ENCODE measurements at regions not wholly inside any gene's neighbourhood (a gene's known extent, or its start where the extent isn't known, plus 50 kb on each side); places are given as distances from the start of the nearest gene placed in this dataset.

DNA sequence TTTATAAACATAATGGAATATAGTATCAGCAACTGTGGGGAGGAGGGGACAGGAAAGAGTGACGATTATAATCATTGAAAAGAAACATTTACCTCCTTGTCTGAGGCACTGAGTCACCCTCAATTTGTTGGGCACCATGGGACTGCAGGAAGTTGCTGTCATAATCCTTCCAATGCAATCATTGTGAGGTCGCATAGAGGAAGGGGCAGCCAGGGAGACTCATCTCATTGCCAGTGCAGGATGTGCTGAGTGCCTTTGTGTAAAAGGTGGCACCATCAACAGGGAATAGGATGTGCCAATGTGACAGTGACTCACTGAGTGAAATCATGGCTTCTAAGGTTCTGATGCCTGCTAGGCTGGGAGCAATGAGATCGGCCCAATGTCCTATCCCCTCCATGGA, 300.4 kb upstream of the ADAMTS9 start:
- no peak for DNase-seq

DNA sequence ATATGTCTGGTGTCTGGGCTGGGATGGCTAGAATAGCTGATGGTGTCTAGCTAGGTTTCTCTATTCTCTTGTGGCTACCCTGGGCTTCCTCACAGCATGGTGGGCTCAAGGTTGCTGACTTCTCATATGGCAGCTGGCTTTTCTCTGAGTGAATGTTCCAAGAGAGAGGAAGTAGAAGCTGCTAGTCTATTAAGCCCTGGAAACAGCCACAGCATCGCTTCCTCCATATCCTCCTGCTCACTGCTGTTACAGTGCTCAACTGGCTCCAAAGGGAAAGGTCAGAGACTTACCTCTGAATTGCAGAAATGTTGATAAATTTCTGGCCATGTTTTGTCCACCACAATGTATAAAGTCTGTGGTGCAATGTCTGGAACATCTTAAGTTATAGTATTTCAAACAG, 299.9 kb upstream of the ADAMTS9 start:
- DNase-seq, result no peak

DNA sequence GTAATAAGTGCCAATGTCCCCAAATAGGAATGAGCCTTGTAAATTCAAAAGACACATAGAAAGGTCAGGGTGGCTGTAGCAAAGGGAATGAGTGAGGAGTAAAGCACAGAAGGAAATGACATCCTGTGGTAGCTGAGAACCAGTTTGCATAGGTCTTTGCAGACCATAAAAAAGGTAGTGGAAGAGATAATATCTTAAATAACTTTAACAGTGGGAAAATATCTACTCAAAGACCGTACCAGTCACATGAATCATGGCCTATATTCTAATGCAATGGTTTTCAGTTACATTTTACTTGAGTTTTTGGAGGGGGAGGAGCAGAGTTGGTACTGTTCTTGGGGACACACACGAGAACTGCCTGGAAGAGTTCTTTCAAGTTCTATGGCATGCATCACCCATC, 297.3 kb upstream of the ADAMTS9 start:
- no peak for DNase-seq

DNA sequence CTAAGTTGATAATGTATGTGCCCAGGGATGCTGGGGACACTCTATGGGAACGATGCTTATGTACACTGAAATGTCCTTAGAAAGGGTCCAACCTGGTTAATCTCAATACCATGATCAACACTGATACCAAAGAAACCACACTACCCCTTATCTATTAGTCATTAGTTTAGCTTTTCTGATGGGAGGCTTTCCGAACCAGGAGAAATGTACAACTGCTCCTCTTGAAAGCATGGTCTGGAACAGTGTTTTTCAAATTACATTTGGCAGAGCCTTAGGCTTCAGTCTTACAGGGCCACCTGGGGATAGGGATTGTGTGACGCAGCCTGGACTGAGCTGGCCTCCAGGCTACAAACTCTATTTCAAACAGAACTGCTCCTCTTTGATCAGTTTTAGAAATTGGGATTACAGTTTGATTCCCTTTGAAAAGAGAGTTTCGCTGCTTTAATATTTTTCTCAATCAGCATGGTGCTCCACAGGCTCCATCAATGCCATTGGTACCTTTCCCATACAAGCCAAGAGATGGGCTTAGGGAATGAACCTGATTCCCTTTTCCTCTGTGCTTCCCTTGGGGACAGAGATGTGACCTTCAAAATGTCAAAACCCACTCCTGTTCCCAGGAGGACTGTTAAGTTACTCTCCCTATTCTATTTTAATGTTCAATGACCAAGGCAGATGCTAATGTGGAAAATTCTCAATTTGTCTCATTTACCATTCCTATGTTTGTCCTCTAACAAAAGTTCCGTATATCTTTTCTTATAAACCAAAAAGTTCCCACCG, 296.0 kb upstream of the ADAMTS9 start:
- no peak for DNase-seq

DNA sequence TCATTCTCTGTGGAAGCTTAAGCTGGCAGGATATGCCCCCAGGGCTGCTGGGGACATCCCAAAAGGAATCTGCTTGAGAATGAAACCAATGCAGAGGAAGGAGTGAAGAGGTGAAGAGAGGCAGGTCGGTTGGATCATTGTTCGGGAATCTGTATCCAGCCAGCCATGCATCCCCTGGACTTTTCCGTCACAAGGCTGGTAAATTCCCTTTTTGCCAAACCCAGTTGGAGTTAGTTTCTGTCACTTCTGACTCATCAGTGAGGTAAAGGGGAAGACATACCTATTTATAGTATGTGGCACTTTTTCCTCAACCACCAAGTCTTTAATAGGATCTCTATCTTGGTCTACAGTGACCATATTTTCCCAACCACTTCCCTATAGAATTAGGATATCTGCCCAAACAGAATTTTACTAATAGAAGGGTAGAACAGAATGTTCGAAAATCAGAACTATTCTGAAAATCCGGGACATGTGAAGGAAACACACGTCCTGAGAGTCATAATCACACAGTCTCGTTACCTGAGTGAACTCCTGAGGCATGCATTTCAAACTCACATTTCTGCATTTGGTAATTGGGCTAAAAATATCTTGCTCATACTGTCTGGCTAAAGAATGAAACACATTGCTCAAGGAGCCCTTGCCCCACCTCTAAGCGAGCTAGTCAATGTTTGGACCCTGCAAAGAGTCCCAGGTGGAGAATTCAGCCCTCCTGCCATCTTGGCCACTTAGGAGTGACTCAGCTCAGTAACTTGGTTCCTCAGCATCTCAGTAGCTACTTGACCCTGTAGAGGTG, 289.7 kb upstream of the ADAMTS9 start:
- DNase-seq, result no peak

DNA sequence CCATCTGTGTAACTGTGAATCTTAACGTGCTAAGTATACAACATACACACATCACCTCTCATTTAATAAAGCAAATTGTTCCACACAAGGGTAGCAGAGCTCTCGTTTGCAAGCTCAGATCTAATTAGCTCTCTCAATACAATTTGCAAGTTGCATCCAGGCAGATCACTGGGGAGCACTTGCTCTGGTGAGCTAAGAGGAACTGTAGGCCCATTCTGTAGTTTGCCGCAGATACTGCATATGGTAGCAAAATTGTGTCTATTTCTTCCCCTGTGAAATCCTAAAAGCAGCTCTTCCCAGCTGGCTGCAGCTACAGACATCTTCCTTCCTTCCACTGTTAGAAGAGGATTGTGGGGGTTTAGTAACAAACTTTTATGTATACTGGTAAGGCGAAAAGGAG, 288.7 kb upstream of the ADAMTS9 start:
- DNase-seq, result no peak

DNA sequence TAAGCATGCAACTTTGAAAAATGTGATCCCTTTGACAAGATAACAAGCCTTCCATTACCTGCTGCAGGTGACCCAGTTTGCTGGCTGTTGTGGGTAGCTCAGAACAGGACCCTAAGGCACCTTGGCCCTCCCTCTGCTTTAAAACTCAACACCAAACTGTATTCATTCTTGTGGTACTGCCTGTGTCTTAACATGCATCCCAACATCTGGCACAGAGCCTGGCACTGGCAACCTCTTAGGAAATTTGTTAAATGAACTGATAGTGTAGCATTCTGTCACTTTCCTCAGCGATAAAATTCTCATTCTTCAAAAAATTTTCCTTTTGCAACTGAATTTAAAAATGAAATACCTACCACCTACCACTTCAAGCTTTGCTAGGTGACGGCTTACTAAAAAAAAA, 287.3 kb upstream of the ADAMTS9 start:
- DNase-seq, result no peak

DNA sequence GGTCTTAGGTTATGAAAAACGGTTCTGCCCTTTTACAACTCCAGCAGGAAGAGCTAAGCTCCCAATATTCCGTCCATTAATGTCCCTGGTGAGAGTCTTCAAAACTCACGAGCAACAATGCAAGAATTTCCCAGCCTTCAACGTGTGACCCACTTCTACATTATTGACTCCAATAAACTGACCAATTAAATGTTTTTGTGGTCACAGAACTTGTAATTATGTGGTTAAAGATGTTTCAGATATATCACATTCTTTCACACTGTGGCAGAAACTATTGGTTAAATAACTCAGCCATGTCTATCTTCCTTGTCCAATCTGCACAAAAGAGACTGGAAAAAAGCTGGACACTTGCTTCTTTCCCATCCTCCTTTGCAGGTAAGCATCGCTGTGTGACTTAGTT, 286.6 kb upstream of the ADAMTS9 start:
- no peak for DNase-seq

DNA sequence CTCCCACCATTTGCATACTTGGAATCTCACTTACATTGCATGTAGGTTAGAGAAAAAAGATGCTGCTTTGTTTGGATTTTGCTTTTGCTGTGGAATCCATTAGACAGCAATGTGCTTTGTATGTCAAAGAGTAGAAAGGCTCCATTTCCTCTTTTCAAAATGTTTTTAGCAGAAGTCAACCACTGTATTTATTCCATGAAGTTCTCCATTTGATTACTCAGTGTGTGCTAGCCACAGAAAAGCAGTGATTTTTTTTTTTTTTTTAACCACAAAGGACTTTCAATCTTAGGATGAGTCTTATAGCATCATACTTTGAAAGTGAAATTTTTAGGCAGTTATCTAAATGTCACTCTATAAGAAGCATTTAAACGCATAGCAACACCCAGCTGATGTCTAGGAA, 285.0 kb upstream of the ADAMTS9 start:
- DNase-seq, result no peak

DNA sequence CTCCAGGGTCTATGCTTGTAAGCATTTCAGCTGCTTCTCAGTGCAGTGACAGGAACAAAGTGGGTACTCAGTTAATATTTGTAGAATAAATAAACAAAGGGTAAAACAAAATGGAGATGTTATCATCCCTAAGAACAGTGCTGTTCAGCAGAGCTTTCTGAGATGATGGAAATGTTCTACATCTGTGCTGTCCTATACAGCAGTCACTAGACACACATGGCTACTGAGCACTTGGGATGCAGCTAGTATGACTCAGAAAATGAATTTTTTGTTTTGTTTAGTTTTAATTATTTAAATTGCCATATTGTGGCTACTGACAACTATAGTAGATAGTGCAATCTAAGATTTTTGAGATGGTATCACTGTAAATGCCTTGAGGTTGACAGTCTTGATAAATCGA, 283.8 kb upstream of the ADAMTS9 start:
- DNase-seq, result no peak

DNA sequence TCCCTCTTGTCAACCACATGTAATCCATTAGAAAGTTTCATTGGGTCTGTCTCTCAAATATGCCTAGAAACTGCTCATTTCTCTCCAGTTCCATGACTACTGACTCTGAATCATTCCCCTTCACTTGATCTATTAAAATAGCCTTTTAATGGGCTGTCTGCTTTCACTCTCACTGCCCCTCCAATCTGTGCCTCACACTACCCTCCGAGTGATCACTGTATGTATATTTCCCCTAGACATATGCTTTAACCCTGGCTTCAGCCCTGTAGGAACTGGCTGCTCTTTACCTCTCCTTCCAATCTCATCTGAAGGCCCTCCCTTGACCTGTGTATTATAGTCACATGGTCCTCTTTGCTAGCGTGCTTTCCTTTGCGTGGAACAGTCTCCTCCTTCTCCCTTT, 282.8 kb upstream of the ADAMTS9 start:
- no peak for DNase-seq

DNA sequence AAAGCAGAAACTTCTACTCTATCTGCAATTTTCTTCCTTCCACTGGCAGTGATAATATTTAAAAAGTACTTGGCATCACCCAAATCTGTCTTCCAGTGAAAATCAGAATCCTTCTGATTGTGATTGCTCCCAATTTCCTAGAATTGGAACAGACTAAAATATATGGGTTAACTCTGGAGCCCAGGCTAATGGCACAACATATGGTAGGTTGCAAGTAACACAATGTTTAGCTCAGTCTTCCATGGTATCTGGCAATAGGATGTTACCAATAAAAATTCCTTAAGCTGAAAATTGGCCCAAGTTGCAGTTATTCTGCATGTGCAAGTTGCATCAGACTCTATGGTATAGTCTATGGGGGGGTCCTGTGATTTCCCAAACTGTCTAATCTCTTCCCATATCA, 273.5 kb upstream of the ADAMTS9 start:
- DNase-seq, result no peak

DNA sequence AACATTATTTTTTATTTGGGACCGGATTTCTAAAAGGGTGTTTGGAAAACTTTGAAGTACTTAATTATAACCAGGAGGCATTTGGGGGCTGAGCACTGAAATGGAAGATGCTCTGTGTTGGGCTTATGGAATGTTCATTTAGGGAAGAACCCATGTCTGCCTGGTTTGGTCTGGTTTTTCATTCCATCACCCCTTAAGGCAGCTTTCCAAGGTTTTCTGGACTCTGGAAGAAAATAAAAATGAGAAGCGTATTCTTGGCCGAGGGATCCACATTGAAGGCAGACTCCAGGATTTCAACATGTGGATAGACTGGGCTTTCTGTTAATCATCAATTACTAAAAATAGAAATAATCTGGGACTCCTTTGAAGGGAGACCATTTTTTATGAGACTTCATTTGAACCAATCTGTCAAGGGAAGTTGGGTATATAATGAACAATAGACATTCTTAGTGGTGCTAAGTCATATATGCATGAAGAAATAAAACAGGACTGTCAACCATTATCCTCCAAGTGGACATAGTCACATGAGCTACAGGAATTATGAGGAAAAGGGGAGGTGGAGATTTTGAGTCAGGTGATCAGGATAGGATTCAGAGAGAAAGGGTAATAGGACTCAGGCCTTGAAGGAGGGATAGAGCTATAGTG, 270.5 kb upstream of the ADAMTS9 start:
- no peak for DNase-seq

DNA sequence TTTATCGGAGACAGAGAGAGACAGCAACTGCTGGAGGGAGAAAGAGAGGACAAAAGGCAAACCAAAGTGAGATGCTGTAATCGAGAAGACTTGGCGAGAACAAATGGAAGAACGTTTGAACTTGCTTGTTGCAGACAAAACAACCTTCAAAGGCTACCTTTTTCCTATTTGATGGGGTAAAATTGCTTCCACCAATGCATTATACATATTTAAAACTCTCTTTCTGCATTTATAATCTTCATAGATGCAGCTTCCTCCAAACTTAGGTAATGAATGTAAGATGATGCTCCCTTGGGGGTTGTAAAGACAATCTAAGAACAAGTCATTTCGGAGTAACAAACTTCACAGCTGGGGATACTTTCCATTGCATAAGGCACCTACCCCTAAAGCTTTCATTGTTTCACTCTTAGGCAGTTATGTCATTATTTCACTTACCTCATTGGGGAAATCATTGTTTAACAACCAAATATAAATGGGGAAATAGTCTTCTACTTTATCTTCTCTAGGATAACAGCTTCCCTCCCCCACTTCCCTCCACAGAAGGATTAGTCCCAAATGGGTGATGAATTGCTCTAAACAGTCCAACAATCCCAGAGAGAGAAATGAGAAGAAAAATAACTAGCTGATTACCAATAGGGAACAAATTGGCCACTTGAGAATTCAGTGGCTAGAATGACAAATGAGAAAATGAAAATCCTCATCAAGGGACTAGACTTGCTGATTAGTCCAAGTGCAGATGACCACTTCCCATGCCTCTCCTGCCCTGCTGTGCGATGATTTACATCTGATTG, 269.8 kb upstream of the ADAMTS9 start:
- DNase-seq, result no peak

DNA sequence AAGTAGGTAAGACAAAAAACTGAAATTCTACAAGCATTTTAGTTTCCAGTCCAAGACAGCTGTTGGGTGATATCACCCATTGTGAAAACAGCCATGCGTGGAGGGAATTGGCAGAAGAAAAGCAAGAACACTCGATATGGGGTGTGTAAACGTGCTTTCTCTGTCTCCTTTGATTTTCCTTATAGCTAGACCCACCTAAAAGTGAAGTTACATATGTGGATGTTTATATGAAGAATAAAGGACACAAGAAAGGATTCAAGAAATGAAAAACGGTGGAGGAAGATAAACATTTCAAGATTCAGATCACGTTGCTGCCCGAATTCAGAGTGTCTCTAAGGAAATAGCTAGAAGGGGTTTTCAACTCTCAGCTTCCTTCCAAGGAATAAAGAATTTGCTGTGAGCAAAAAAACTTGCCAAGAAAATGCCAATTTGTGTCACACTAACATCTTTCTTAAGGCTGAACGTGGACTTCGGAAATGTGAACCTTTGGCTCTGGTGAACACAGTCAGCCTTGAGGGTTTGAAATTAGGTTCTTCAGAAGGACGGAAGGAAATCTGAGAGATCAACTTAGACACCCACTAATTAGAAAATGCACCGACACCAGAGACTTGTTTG, 269.0 kb upstream of the ADAMTS9 start:
- DNase-seq, result no peak

DNA sequence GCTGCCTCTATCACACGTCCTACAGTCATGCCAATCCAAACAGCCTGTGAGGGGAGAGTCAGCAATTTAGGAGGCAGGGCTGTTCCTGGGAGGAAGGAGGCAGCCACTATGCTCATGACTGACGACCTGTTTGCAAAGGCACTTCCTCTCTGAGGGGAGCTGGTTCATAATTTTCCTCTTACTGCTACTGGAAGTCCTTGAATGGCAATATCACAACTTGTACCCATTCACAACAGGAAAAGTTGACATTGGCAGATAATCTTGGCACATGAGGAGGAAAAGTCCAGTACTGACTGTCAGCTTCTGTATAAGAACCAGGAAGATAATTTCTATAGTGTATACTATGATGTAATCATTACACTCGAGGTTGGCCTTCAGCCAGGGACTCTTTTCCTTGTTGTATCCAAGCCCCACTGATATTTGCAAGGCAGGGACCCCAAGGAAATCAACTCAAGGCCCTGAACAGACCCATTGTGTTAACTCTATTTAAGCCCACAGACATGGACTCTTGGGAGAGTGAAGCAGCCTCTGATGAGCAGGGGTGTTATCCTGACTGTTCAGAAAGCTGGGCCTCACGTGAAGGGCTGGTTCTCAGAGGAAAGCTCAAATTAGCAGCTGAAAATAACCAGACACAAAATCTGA, 267.3 kb upstream of the ADAMTS9 start:
- DNase-seq, result no peak

DNA sequence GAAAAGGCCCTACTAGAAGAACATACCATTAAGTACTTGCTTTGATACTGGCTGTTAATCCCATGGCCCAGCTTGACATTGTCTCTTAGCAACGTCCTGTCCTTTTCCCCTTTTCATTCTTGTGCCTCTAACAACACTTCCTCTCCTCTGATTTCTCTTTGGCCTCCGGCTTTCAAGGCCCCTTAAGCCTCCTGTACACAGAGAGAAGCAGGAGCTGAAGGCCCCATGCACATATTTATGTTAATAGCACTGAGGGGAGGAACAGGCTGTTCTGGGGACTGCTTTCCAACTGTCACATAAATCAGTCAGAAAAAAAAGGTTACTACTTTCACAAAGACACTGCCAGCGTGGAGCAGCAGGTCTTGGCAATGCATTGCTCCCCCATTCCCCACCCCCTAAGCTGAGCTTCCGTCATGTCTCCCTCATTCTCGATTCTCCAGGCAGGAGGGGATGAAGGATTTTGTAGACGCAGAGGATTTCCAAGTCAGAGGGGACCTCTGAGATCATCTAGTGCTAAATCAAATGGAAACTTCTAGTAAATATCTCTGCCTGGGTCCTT, 257.4 kb upstream of the ADAMTS9 start:
- no peak for DNase-seq

DNA sequence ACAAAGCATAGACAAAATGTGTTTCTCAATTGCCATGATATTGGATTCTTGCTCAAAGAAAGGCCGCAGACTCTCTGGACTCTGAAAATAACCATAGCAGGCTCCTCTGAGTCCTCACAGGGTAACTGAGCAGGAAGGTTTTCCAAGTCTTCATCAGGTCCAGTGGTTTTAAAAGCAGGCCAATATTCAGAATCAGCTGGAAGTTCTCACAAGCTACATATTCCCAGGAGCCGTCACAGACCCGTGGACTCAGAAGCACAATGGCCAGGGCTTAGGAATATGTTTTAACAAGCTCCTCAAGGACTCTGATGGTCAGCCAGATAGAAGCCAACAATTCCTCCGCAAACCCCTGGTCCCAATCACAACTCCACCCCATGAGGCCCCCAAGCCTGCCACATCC, 256.1 kb upstream of the ADAMTS9 start:
- DNase-seq, result no peak

DNA sequence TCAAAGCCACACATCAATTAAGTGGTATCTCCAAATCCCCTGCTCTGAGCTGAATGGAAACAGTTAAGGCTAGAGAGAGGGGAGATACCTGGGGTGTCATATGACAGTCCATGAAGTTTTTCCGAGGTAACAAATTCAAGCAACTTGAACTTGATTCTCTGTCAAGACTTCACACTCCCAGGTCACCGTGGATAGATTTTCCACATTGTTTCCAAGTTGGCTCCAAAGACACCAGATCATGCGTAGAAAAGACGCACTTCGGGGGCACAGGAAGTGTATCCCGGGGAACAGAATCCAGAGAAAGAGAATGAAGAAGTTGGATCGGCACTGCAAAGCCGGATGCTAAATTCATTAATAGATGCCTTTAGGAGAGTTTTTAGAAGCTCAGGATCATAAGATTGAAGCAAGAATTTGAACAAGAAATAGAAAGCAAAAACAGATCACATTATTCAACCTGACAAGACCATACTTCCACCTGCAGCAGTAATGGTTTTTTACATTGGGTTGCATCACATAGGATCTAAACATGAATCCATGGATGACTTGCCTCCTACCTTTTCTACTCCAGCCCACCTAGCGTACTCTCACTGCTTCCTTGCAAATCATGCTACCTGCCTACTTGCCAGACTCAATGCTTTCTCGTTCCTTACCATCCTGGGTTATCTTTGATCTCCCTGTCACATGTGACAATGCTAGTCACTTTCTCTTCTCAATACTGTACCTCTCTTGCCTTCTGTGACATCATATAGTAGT, 253.0 kb upstream of the ADAMTS9 start:
- DNase-seq, result no peak

DNA sequence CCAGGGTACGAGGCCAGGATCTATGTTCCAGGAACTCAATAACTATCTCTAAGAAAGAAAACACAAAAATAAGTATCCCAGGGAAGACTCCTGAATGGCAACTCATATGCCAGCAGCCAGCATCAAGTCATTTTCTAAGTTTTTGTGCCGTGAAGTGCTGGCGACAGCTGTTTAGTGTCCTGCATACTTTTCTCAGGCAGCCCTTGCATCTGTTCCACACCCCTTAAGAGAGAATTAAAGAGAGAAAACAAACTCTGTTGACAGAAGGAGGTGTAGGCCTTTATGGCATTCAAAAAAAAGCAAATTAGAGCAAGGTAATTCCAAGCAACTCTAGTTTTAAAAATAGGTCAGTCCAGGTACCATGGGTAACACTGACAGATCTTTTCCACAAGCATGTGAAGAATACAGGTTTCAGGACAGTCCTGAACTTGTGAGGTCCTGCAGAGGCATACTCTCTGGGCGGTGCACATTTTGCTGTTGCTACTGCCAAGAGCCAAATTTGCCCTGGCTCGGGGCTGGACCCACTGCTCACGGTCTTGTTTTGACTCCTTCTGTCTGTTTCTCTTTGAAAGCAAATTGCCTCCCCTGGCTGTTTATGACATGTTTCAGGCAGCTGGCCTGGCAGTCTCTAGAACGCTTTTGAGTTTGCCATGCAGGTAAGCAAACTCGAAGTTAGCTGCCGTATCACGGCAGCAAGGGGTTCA, 252.1 kb upstream of the ADAMTS9 start:
- DNase-seq, result no peak

DNA sequence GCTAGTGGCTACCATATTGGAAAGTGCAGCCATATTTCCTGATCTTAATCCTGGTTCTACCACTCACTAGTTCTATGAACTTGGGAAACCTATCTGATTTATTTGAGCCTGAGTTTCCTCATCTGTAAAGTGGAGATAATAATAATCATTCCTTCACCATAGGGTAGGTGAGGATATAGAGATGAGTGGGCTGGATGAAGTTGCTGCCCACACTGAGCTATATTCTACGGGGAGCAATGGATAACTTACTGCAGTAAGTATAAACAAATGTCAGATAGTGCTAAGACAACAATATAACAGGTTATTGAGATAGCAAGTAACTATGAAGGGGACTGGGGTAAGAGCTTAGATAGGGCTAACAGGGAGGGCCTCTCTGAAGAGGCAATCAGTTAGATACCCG, 251.5 kb upstream of the ADAMTS9 start:
- DNase-seq, result no peak

All from NCI-H1092 (cell line).